ENCODE measurements at regions not wholly inside any gene's neighbourhood (a gene's known extent, or its start where the extent isn't known, plus 50 kb on each side); places are given as distances from the start of the nearest gene placed in this dataset.

- no peak overlapping the region for H3K4me3 ChIP-seq (ENCODE audit: low read length)
- no peak for TF ChIP-seq CTCF (conservative IDR thresholded peaks at IDR 0.05; ENCODE audit: low read length)
- DNase-seq (ENCODE audit: low read depth): no peak
Observed at GRCh38 chr13:73730014-73730413, 404.2 kb downstream of the KLF12 start.

GRCh38 chr13:73729046-73729445 is 405.2 kb downstream of the KLF12 start:
- TF ChIP-seq CTCF (conservative IDR thresholded peaks at IDR 0.05; ENCODE audit: low read length): no peak
- DNase-seq (ENCODE audit: low read depth): no peak
- no peak overlapping the region for H3K4me3 ChIP-seq (ENCODE audit: low read length)

- peak; percentile 56 for TF ChIP-seq CTCF (conservative IDR thresholded peaks at IDR 0.05; ENCODE audit: low read length)
- no peak overlapping the region for H3K4me3 ChIP-seq (ENCODE audit: low read length)
- DNase-seq (ENCODE audit: low read depth): peak; percentile 36
Observed at GRCh38 chr13:73722120-73722519, 412.1 kb downstream of the KLF12 start.

GRCh38 chr13:73721571-73721970 is 412.6 kb downstream of the KLF12 start:
- no peak for DNase-seq (ENCODE audit: low read depth)
- no peak overlapping the region for H3K4me3 ChIP-seq (ENCODE audit: low read length)
- TF ChIP-seq CTCF (conservative IDR thresholded peaks at IDR 0.05; ENCODE audit: low read length): no peak

GRCh38 chr13:73720216-73720840 is 413.9 kb downstream of the KLF12 start:
- DNase-seq (ENCODE audit: low read depth): no peak
- no peak overlapping the region for H3K4me3 ChIP-seq (ENCODE audit: low read length)
- TF ChIP-seq CTCF (conservative IDR thresholded peaks at IDR 0.05; ENCODE audit: low read length): no peak

GRCh38 chr13:73718246-73718645 is 416.0 kb downstream of the KLF12 start:
- no peak for TF ChIP-seq CTCF (conservative IDR thresholded peaks at IDR 0.05; ENCODE audit: low read length)
- no peak for DNase-seq (ENCODE audit: low read depth)
- H3K4me3 ChIP-seq (ENCODE audit: low read length): no peak overlapping the region

- no peak for TF ChIP-seq CTCF (conservative IDR thresholded peaks at IDR 0.05; ENCODE audit: low read length)
- H3K4me3 ChIP-seq (ENCODE audit: low read length): no peak overlapping the region
- no peak for DNase-seq (ENCODE audit: low read depth)
Observed at GRCh38 chr13:73717632-73718031, 416.6 kb downstream of the KLF12 start.

All from AG10803 (cell line).